ENCODE measurements at regions not wholly inside any gene's neighbourhood (a gene's known extent, or its start where the extent isn't known, plus 50 kb on each side); places are given as distances from the start of the nearest gene placed in this dataset.
"Not testable (repeated sequence)": the region's sequence is repeated elsewhere in the genome, so short reads cannot be mapped to it uniquely, and the experiment has no call there.

- DNase-seq = no peak
These were observed 106.5 kb downstream of the KLF13 start for GRCh38 chr15:31433091-31433490.

GRCh38 chr15:31433574-31433973 is 106.9 kb downstream of the KLF13 start:
- no peak for DNase-seq

- DNase-seq = no peak
These were observed 107.6 kb downstream of the KLF13 start for GRCh38 chr15:31434275-31434587.

- no peak for DNase-seq
These were observed 108.1 kb downstream of the KLF13 start for GRCh38 chr15:31434588-31435260.

GRCh38 chr15:31435261-31435911 is 108.8 kb downstream of the KLF13 start:
- DNase-seq = no peak

GRCh38 chr15:31435912-31436628 is 109.4 kb downstream of the KLF13 start:
- DNase-seq = no peak

GRCh38 chr15:31437686-31438085 is 111.1 kb downstream of the KLF13 start:
- DNase-seq = no peak

GRCh38 chr15:31438601-31439265 is 112.1 kb downstream of the KLF13 start:
- DNase-seq = no peak

GRCh38 chr15:31439328-31439727 is 112.7 kb downstream of the KLF13 start:
- DNase-seq = no peak

- DNase-seq = not testable (repeated sequence)
These were observed 113.6 kb downstream of the KLF13 start for GRCh38 chr15:31440216-31440615.

GRCh38 chr15:31440754-31441311 is 114.2 kb downstream of the KLF13 start:
- no peak for DNase-seq

- DNase-seq = no peak
These were observed 115.6 kb downstream of the KLF13 start for GRCh38 chr15:31442226-31442625.

GRCh38 chr15:31442699-31443111 is 116.1 kb downstream of the KLF13 start:
- no peak for DNase-seq

- no peak for DNase-seq
These were observed 118.2 kb downstream of the KLF13 start for GRCh38 chr15:31444844-31445243.

GRCh38 chr15:31446546-31446945 is 119.9 kb downstream of the KLF13 start:
- no peak for DNase-seq

GRCh38 chr15:31447931-31448634 is 121.4 kb downstream of the KLF13 start:
- DNase-seq = no peak

GRCh38 chr15:31448635-31448979 is 122.0 kb downstream of the KLF13 start:
- DNase-seq = no peak

GRCh38 chr15:31452595-31453557 is 126.2 kb downstream of the KLF13 start:
- DNase-seq = no peak

GRCh38 chr15:31453558-31454318 is 127.1 kb downstream of the KLF13 start:
- no peak for DNase-seq

- no peak for DNase-seq
These were observed 128.9 kb downstream of the KLF13 start for GRCh38 chr15:31455499-31455898.
